ENCODE measurements at regions not wholly inside any gene's neighbourhood (a gene's known extent, or its start where the extent isn't known, plus 50 kb on each side); places are given as distances from the start of the nearest gene placed in this dataset.

DNA sequence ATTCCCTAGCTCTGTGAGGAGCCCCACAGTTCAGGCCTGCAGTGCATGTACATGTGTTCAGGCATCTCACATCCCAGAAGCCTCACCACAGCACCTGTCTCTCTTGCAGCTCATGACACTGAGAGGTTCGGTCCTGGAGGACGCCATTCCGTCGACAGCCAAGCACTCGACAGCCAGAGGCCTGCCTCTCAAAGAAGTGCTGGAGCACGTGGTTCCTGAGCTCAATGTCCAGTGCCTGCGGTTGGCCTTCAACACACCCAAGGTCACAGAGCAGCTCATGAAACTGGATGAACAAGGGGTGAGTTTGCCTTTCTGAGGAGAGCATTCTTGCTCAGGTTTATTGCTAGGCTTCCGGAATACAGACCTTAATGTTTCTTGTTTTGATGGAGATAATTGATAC, 308.3 kb upstream of the RGS6 start:
- H3K36me3 ChIP-seq (ENCODE audit: insufficient read depth, low read length) = peaks cover 6% of the 10 kb centered on the region
- peaks cover 5% of the 10 kb centered on the region for H3K9me3 Mint-ChIP-seq (ENCODE audit: unreplicated experiment)
- DNase-seq (ENCODE audit: low read depth) (no peak), FAIRE-seq (no peak)
- no peaks in the 10 kb centered on the region for H3K9me3 ChIP-seq (ENCODE audit: insufficient read depth, low read depth, low read length)
- no peak overlapping the region for H3K4me2 ChIP-seq (ENCODE audit: low read length)
- no peak overlapping the region for H3K9ac ChIP-seq (ENCODE audit: low read length)
- H3K27me3 ChIP-seq (ENCODE audit: insufficient read depth, low read length) = no peaks in the 10 kb centered on the region
- TF ChIP-seq EZH2 (IDR thresholded peaks at IDR 0.05; ENCODE audit: insufficient read depth, low read length) (no peak), CTCF (IDR thresholded peaks at IDR 0.05; ENCODE audit: insufficient read depth, low read depth, low read length) (no peak)
- H3K79me2 ChIP-seq (ENCODE audit: insufficient read depth, low read length) = no peaks in the 10 kb centered on the region
- H3K4me1 Mint-ChIP-seq (ENCODE audit: low read depth, unreplicated experiment) = peaks cover 15% of the 10 kb centered on the region
- H3K27me3 Mint-ChIP-seq (ENCODE audit: low read depth, unreplicated experiment) = no peaks in the 10 kb centered on the region
- H3K36me3 Mint-ChIP-seq (ENCODE audit: low read depth, unreplicated experiment) = peaks cover 10% of the 10 kb centered on the region
- no peaks in the 10 kb centered on the region for H4K20me1 ChIP-seq (ENCODE audit: insufficient read depth, low read length)
- no peak overlapping the region for H3K27ac Mint-ChIP-seq (ENCODE audit: unreplicated experiment)
- H3K4me1 ChIP-seq (ENCODE audit: insufficient read depth, low read length) = peaks cover 15% of the 10 kb centered on the region
- H3K4me3 Mint-ChIP-seq (ENCODE audit: unreplicated experiment) = no peak overlapping the region
- no peak overlapping the region for H3K4me3 ChIP-seq (ENCODE audit: insufficient read depth, low read depth, low read length)
- no peak overlapping the region for H2AFZ ChIP-seq (ENCODE audit: low read depth, low read length)
- no peak overlapping the region for H3K27ac ChIP-seq (ENCODE audit: low read depth, low read length)

DNA sequence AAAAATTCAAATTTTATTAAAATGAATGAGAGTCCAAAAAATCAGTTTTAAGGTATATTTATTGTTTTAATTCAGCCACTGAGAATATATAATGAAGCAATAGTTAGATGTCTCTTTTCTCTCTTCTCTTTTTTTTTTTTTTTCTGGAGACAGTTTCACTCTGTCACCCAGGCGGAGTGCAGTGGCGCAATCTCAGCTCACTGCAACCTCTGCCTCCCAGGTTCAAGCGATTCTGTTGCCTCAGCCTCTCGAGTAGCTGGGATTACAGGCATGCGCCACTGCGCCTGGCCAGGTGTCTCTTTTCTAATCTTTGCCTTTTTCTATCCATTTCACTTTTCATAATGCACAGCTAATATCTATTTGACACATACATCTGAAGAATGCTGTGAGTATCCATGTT, 307.1 kb upstream of the RGS6 start:
- Mint-ChIP-seq H3K4me3 (ENCODE audit: unreplicated experiment) (no peak overlapping the region), H3K9me3 (ENCODE audit: unreplicated experiment) (peaks cover 5% of the 10 kb centered on the region), H3K36me3 (ENCODE audit: low read depth, unreplicated experiment) (peaks cover 5% of the 10 kb centered on the region), H3K4me1 (ENCODE audit: low read depth, unreplicated experiment) (peaks cover 14% of the 10 kb centered on the region), H3K27ac (ENCODE audit: unreplicated experiment) (no peak overlapping the region), H3K27me3 (ENCODE audit: low read depth, unreplicated experiment) (no peaks in the 10 kb centered on the region)
- no peak for TF ChIP-seq EZH2 (IDR thresholded peaks at IDR 0.05; ENCODE audit: insufficient read depth, low read length)
- TF ChIP-seq CTCF (IDR thresholded peaks at IDR 0.05; ENCODE audit: insufficient read depth, low read depth, low read length) = no peak
- no peak for DNase-seq (ENCODE audit: low read depth)
- no peaks in the 10 kb centered on the region for H3K27me3 ChIP-seq (ENCODE audit: insufficient read depth, low read length)
- H3K79me2 ChIP-seq (ENCODE audit: insufficient read depth, low read length) = no peaks in the 10 kb centered on the region
- peaks cover 5% of the 10 kb centered on the region for H3K36me3 ChIP-seq (ENCODE audit: insufficient read depth, low read length)
- no peak overlapping the region for H3K4me2 ChIP-seq (ENCODE audit: low read length)
- H2AFZ ChIP-seq (ENCODE audit: low read depth, low read length) = no peak overlapping the region
- H3K4me1 ChIP-seq (ENCODE audit: insufficient read depth, low read length) = peaks cover 16% of the 10 kb centered on the region
- FAIRE-seq = no peak
- H3K4me3 ChIP-seq (ENCODE audit: insufficient read depth, low read depth, low read length) = no peak overlapping the region
- no peaks in the 10 kb centered on the region for H4K20me1 ChIP-seq (ENCODE audit: insufficient read depth, low read length)
- no peak overlapping the region for H3K9ac ChIP-seq (ENCODE audit: low read length)
- no peak overlapping the region for H3K27ac ChIP-seq (ENCODE audit: low read depth, low read length)
- no peaks in the 10 kb centered on the region for H3K9me3 ChIP-seq (ENCODE audit: insufficient read depth, low read depth, low read length)

GRCh38 chr14:71625891-71626701, 306.1 kb upstream of the RGS6 start:
- Histone ChIP-seq H3K79me2 (ENCODE audit: insufficient read depth, low read length) (no peaks in the 10 kb centered on the region), H3K36me3 (ENCODE audit: insufficient read depth, low read length) (peaks cover 5% of the 10 kb centered on the region), H3K27me3 (ENCODE audit: insufficient read depth, low read length) (no peaks in the 10 kb centered on the region), H3K9me3 (ENCODE audit: insufficient read depth, low read depth, low read length) (no peaks in the 10 kb centered on the region), H3K4me3 (ENCODE audit: insufficient read depth, low read depth, low read length) (no peak overlapping the region), H3K9ac (ENCODE audit: low read length) (no peak overlapping the region), H4K20me1 (ENCODE audit: insufficient read depth, low read length) (no peaks in the 10 kb centered on the region), H3K27ac (ENCODE audit: low read depth, low read length) (no peak overlapping the region), H2AFZ (ENCODE audit: low read depth, low read length) (no peak overlapping the region), H3K4me2 (ENCODE audit: low read length) (no peak overlapping the region), H3K4me1 (ENCODE audit: insufficient read depth, low read length) (peaks cover 9% of the 10 kb centered on the region)
- FAIRE-seq = no peak
- H3K27ac Mint-ChIP-seq (ENCODE audit: unreplicated experiment) = no peak overlapping the region
- no peak for TF ChIP-seq EZH2 (IDR thresholded peaks at IDR 0.05; ENCODE audit: insufficient read depth, low read length)
- H3K4me3 Mint-ChIP-seq (ENCODE audit: unreplicated experiment) = no peak overlapping the region
- peaks cover 2% of the 10 kb centered on the region for H3K9me3 Mint-ChIP-seq (ENCODE audit: unreplicated experiment)
- no peaks in the 10 kb centered on the region for H3K36me3 Mint-ChIP-seq (ENCODE audit: low read depth, unreplicated experiment)
- no peaks in the 10 kb centered on the region for H3K27me3 Mint-ChIP-seq (ENCODE audit: low read depth, unreplicated experiment)
- H3K4me1 Mint-ChIP-seq (ENCODE audit: low read depth, unreplicated experiment) = peaks cover 5% of the 10 kb centered on the region
- no peak for DNase-seq (ENCODE audit: low read depth)
